ENCODE measurements at regions not wholly inside any gene's neighbourhood (a gene's known extent, or its start where the extent isn't known, plus 50 kb on each side); places are given as distances from the start of the nearest gene placed in this dataset.

GRCh38 chr20:51244466-51244865 is 221.6 kb upstream of the KCNG1 start:
- no peak overlapping the region for H3K27ac ChIP-seq (ENCODE audit: control insufficient read depth, insufficient read depth, low read length)
- no peaks in the 10 kb centered on the region for H3K79me2 ChIP-seq (ENCODE audit: control insufficient read depth, insufficient read depth, low read length)
- no peak overlapping the region for H3K4me3 ChIP-seq (ENCODE audit: control insufficient read depth in 2 of 3, extremely low read depth in 1 of 3, insufficient read depth in 2 of 3, low read depth in 1 of 3, low read length in 3 of 3)
- peaks cover 3% of the 10 kb centered on the region for H3K9me3 ChIP-seq (ENCODE audit: control insufficient read depth, low read depth, low read length)
- no peaks in the 10 kb centered on the region for H3K4me1 ChIP-seq (ENCODE audit: control insufficient read depth, extremely low read depth, insufficient read depth, low read length)
- dilution Hi-C loops (cut with MboI; ENCODE audit: extremely low pct_ligation_motif_present, low sequenced_read_pairs): no loop called here
- no peaks in the 10 kb centered on the region for H3K27me3 ChIP-seq (ENCODE audit: control insufficient read depth, extremely low read depth, insufficient read depth, low read length)
- DNase-seq (ENCODE audit: low read depth, low spot score) (no peak), FAIRE-seq (no peak)
- TF ChIP-seq EZH2 (IDR thresholded peaks at IDR 0.05; ENCODE audit: low read length): no peak
- TF ChIP-seq CTCF (optimal IDR thresholded peaks at IDR 0.05 in 1 of 3, IDR thresholded peaks at IDR 0.05 in 1 of 3, conservative IDR thresholded peaks at IDR 0.05 in 1 of 3; ENCODE audit: extremely low read depth in 1 of 3, insufficient read depth in 2 of 3, low read length in 3 of 3): no peak
- H3K36me3 ChIP-seq (ENCODE audit: control insufficient read depth in 2 of 2, extremely low read depth in 1 of 2, insufficient read depth in 2 of 2, low read length in 2 of 2): no peaks in the 10 kb centered on the region
- no peaks in the 10 kb centered on the region for H4K20me1 ChIP-seq (ENCODE audit: control insufficient read depth, extremely low read depth, insufficient read depth, low read length)
- no peak overlapping the region for H2AFZ ChIP-seq (ENCODE audit: control insufficient read depth, low read length)
- H3K9ac ChIP-seq (ENCODE audit: control insufficient read depth, extremely low read depth, insufficient read depth, low read length): no peak overlapping the region
- no peak overlapping the region for H3K4me2 ChIP-seq (ENCODE audit: control insufficient read depth, extremely low read depth, insufficient read depth, low read depth, low read length)
- no peaks in the 10 kb centered on the region for H3K9me1 ChIP-seq (ENCODE audit: control insufficient read depth, extremely low read depth, insufficient read depth, low read length)

- Histone ChIP-seq H3K9ac (ENCODE audit: control insufficient read depth, extremely low read depth, insufficient read depth, low read length) (no peak overlapping the region), H3K9me1 (ENCODE audit: control insufficient read depth, extremely low read depth, insufficient read depth, low read length) (no peaks in the 10 kb centered on the region)
- dilution Hi-C loops (cut with MboI; ENCODE audit: extremely low pct_ligation_motif_present, low sequenced_read_pairs): no loop called here
These were observed 215.9 kb upstream of the KCNG1 start for GRCh38 chr20:51238675-51239305.

More at GRCh38 chr20:51238675-51239305, 215.9 kb upstream of the KCNG1 start:
- Histone ChIP-seq H3K79me2 (ENCODE audit: control insufficient read depth, insufficient read depth, low read length) (no peaks in the 10 kb centered on the region), H3K27ac (ENCODE audit: control insufficient read depth, insufficient read depth, low read length) (no peak overlapping the region), H3K27me3 (ENCODE audit: control insufficient read depth, extremely low read depth, insufficient read depth, low read length) (no peaks in the 10 kb centered on the region), H3K36me3 (ENCODE audit: control insufficient read depth in 2 of 2, extremely low read depth in 1 of 2, insufficient read depth in 2 of 2, low read length in 2 of 2) (no peaks in the 10 kb centered on the region), H3K9me3 (ENCODE audit: control insufficient read depth, low read depth, low read length) (peaks cover 3% of the 10 kb centered on the region), H3K4me1 (ENCODE audit: control insufficient read depth, extremely low read depth, insufficient read depth, low read length) (no peaks in the 10 kb centered on the region), H3K4me2 (ENCODE audit: control insufficient read depth, extremely low read depth, insufficient read depth, low read depth, low read length) (no peak overlapping the region), H3K4me3 (ENCODE audit: control insufficient read depth in 2 of 3, extremely low read depth in 1 of 3, insufficient read depth in 2 of 3, low read depth in 1 of 3, low read length in 3 of 3) (no peak overlapping the region), H4K20me1 (ENCODE audit: control insufficient read depth, extremely low read depth, insufficient read depth, low read length) (no peaks in the 10 kb centered on the region), H2AFZ (ENCODE audit: control insufficient read depth, low read length) (no peak overlapping the region)
- TF ChIP-seq CTCF (optimal IDR thresholded peaks at IDR 0.05 in 1 of 3, IDR thresholded peaks at IDR 0.05 in 1 of 3, conservative IDR thresholded peaks at IDR 0.05 in 1 of 3; ENCODE audit: extremely low read depth in 1 of 3, insufficient read depth in 2 of 3, low read length in 3 of 3) (no peak), EZH2 (IDR thresholded peaks at IDR 0.05; ENCODE audit: low read length) (no peak)
- DNase-seq (ENCODE audit: low read depth, low spot score) (no peak), FAIRE-seq (no peak)
